ENCODE measurements at regions not wholly inside any gene's neighbourhood (a gene's known extent, or its start where the extent isn't known, plus 50 kb on each side); places are given as distances from the start of the nearest gene placed in this dataset.

- DNase-seq (ENCODE audit: low read depth, low spot score) (no peak), ATAC-seq (no peak)
- no peak overlapping the region for H2AFZ ChIP-seq (ENCODE audit: low read depth, low read length, poor library complexity, severe bottlenecking)
- POLR2A ChIA-PET = no interaction called here
- H4K20me1 ChIP-seq (ENCODE audit: insufficient read depth) = no peaks in the 10 kb centered on the region
- H3K79me2 ChIP-seq (ENCODE audit: insufficient read depth, low read length) = no peaks in the 10 kb centered on the region
- no peaks in the 10 kb centered on the region for H3K27me3 ChIP-seq (ENCODE audit: insufficient read depth, low read length)
- CTCF ChIA-PET = no interaction called here
- no peak overlapping the region for H3K4me3 ChIP-seq (replicated peaks in 1 of 2; ENCODE audit: low read depth in 1 of 2, low read length in 2 of 2)
- TF ChIP-seq SIN3A (IDR thresholded peaks at IDR 0.05; ENCODE audit: low read depth) (no peak), EGR1 (IDR thresholded peaks at IDR 0.05; ENCODE audit: low read depth) (no peak), FOSL1 (IDR thresholded peaks at IDR 0.05; ENCODE audit: low read depth) (no peak), POLR2AphosphoS5 (IDR thresholded peaks at IDR 0.05; ENCODE audit: low read depth, low read length) (no peak), CEBPB (IDR thresholded peaks at IDR 0.05; ENCODE audit: low read depth) (no peak), CBX3 (IDR thresholded peaks at IDR 0.05; ENCODE audit: low read depth) (no peak), ZNF274 (IDR thresholded peaks at IDR 0.05; ENCODE audit: low read depth, low read length) (no peak), ELF1 (IDR thresholded peaks at IDR 0.05; ENCODE audit: borderline replicate concordance, low read depth) (no peak), POLR2A (IDR thresholded peaks at IDR 0.05; ENCODE audit: borderline replicate concordance, extremely low read depth, insufficient read depth, insufficient read length) (no peak), TCF7L2 (IDR thresholded peaks at IDR 0.05; ENCODE audit: borderline replicate concordance, extremely low read depth, insufficient read depth, insufficient read length) (no peak), ATF3 (IDR thresholded peaks at IDR 0.05) (no peak), CTCF (IDR thresholded peaks at IDR 0.05 in 2 of 3, conservative IDR thresholded peaks at IDR 0.05 in 1 of 3; ENCODE audit: borderline replicate concordance in 1 of 3, insufficient read depth in 1 of 3, low read depth in 2 of 3, low read length in 2 of 3) (no peak), YY1 (IDR thresholded peaks at IDR 0.05; ENCODE audit: extremely low read depth, insufficient replicate concordance, low read depth, low read length) (no peak)
- H3K27ac ChIP-seq (ENCODE audit: low read depth, low read length) = no peak overlapping the region
- H3K9me2 ChIP-seq (ENCODE audit: insufficient read depth) = no peaks in the 10 kb centered on the region
- peaks cover 0 to 16% of the 10 kb centered on the region in 2 experiments; a peak in 3 of 4 replicates for H3K4me1 ChIP-seq (ENCODE audit: control insufficient read depth in 1 of 2, insufficient read depth in 2 of 2, low read length in 2 of 2)
- H3K36me3 ChIP-seq (ENCODE audit: control insufficient read depth in 1 of 2, insufficient read depth in 2 of 2, low read length in 2 of 2) = no peaks in the 10 kb centered on the region
- H3K9me3 ChIP-seq (ENCODE audit: control insufficient read depth in 1 of 2, insufficient read depth in 1 of 2, low read depth in 1 of 2, low read length in 2 of 2) = no peaks in the 10 kb centered on the region
- no TSS peak for BruUV-seq (replicated peaks)
- no peak overlapping the region for H3K9ac ChIP-seq (ENCODE audit: low read length)
- no peak overlapping the region for H3K4me2 ChIP-seq (ENCODE audit: low read length)
- RAD21 ChIA-PET (ENCODE audit: low non-redundant PET in 1 of 2, low total read pairs in 2 of 2, uncharacterized antibody in 2 of 2, unreplicated experiment in 2 of 2) = no interaction called here
- intact Hi-C loops (cut with micrococcal nuclease) = no loop called here
Observed at GRCh38 chrX:39900777-39901170, 197.0 kb downstream of the BCOR start.

Measured in HCT116 (cell line).